ENCODE measurements at regions not wholly inside any gene's neighbourhood (a gene's known extent, or its start where the extent isn't known, plus 50 kb on each side); places are given as distances from the start of the nearest gene placed in this dataset.

DNA sequence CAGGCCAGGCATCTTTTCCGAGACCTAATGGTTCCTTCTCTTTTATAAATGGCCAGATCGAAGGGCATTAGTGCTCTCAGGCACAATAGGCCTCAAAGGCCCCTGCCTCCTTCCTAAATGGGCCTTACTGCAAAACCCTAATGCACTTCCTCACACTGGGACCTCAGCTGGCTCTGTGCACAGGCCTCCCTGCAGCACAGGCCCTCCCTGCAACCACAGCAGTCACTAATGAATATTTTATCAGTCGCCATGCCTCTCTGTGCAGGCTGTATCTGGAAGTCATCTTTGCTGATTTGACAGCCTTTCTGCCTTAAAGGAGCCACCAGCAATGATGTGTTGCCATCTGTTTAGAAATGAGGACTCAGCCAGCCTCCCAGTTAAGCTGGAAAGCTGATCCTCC, 54.9 kb upstream of the SDK1 start:
- TF ChIP-seq, protein P1, sequence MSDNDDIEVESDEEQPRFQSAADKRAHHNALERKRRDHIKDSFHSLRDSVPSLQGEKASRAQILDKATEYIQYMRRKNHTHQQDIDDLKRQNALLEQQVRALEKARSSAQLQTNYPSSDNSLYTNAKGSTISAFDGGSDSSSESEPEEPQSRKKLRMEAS (IDR thresholded peaks at IDR 0.05), result no peak
- no peak for TF ChIP-seq YY1 (IDR thresholded peaks at IDR 0.05; ENCODE audit: low read depth)
- TF ChIP-seq FOXM1 (IDR thresholded peaks at IDR 0.05; ENCODE audit: borderline replicate concordance, low read depth), result no peak
- TF ChIP-seq, protein P2, sequence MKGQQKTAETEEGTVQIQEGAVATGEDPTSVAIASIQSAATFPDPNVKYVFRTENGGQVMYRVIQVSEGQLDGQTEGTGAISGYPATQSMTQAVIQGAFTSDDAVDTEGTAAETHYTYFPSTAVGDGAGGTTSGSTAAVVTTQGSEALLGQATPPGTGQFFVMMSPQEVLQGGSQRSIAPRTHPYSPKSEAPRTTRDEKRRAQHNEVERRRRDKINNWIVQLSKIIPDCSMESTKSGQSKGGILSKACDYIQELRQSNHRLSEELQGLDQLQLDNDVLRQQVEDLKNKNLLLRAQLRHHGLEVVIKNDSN (IDR thresholded peaks at IDR 0.05), result no peak
- TF ChIP-seq TEAD4 (IDR thresholded peaks at IDR 0.05), result no peak
- TF ChIP-seq CEBPB (IDR thresholded peaks at IDR 0.05), result no peak
- no peak for TF ChIP-seq CREB1 (IDR thresholded peaks at IDR 0.05; ENCODE audit: low read depth)
- TF ChIP-seq TAF1 (IDR thresholded peaks at IDR 0.05; ENCODE audit: low read depth), result no peak
- no peak for TF ChIP-seq RAD21 (IDR thresholded peaks at IDR 0.05; ENCODE audit: low read depth)
- no peak for TF ChIP-seq NFIC (IDR thresholded peaks at IDR 0.05)
- TF ChIP-seq TCF12 (IDR thresholded peaks at IDR 0.05; ENCODE audit: low read depth), result no peak
- TF ChIP-seq EP300 (IDR thresholded peaks at IDR 0.05; ENCODE audit: borderline replicate concordance), result no peak
- TF ChIP-seq, protein P3, sequence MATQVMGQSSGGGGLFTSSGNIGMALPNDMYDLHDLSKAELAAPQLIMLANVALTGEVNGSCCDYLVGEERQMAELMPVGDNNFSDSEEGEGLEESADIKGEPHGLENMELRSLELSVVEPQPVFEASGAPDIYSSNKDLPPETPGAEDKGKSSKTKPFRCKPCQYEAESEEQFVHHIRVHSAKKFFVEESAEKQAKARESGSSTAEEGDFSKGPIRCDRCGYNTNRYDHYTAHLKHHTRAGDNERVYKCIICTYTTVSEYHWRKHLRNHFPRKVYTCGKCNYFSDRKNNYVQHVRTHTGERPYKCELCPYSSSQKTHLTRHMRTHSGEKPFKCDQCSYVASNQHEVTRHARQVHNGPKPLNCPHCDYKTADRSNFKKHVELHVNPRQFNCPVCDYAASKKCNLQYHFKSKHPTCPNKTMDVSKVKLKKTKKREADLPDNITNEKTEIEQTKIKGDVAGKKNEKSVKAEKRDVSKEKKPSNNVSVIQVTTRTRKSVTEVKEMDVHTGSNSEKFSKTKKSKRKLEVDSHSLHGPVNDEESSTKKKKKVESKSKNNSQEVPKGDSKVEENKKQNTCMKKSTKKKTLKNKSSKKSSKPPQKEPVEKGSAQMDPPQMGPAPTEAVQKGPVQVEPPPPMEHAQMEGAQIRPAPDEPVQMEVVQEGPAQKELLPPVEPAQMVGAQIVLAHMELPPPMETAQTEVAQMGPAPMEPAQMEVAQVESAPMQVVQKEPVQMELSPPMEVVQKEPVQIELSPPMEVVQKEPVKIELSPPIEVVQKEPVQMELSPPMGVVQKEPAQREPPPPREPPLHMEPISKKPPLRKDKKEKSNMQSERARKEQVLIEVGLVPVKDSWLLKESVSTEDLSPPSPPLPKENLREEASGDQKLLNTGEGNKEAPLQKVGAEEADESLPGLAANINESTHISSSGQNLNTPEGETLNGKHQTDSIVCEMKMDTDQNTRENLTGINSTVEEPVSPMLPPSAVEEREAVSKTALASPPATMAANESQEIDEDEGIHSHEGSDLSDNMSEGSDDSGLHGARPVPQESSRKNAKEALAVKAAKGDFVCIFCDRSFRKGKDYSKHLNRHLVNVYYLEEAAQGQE (IDR thresholded peaks at IDR 0.05; ENCODE audit: low read depth), result no peak
- TF ChIP-seq ZBTB7A (IDR thresholded peaks at IDR 0.05; ENCODE audit: low read depth), result no peak

DNA sequence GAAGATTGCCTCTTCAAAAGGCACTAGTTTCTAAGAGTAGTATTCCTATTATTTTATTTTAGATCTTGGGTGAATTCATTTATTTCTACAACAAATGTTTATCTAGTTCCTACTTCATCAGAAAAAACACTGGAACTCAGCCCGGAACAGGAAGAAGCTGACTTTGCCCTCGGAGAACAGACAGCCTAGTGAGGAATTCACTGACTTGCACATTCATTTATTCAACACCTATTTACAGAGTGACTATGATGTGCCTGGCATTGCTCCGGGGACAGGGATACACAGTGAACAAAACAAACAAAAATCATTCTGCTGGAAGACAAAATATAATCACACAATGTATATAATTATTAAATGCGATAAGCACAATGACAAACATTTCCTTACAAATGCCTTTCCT, 54.4 kb upstream of the SDK1 start:
- TF ChIP-seq TEAD4 (IDR thresholded peaks at IDR 0.05) (no peak), YY1 (IDR thresholded peaks at IDR 0.05; ENCODE audit: low read depth) (no peak), CEBPB (IDR thresholded peaks at IDR 0.05) (no peak), TCF12 (IDR thresholded peaks at IDR 0.05; ENCODE audit: low read depth) (no peak), EP300 (IDR thresholded peaks at IDR 0.05; ENCODE audit: borderline replicate concordance) (no peak), NFIC (IDR thresholded peaks at IDR 0.05) (no peak), RAD21 (IDR thresholded peaks at IDR 0.05; ENCODE audit: low read depth) (no peak), TAF1 (IDR thresholded peaks at IDR 0.05; ENCODE audit: low read depth) (no peak), EGR1 (IDR thresholded peaks at IDR 0.05) (no peak), ZBTB7A (IDR thresholded peaks at IDR 0.05; ENCODE audit: low read depth) (no peak), FOXM1 (IDR thresholded peaks at IDR 0.05; ENCODE audit: borderline replicate concordance, low read depth) (no peak)
- TF ChIP-seq, protein P2 (IDR thresholded peaks at IDR 0.05), result no peak
- TF ChIP-seq, protein P1 (IDR thresholded peaks at IDR 0.05), result no peak
- TF ChIP-seq, protein P3 (IDR thresholded peaks at IDR 0.05; ENCODE audit: low read depth), result no peak

DNA sequence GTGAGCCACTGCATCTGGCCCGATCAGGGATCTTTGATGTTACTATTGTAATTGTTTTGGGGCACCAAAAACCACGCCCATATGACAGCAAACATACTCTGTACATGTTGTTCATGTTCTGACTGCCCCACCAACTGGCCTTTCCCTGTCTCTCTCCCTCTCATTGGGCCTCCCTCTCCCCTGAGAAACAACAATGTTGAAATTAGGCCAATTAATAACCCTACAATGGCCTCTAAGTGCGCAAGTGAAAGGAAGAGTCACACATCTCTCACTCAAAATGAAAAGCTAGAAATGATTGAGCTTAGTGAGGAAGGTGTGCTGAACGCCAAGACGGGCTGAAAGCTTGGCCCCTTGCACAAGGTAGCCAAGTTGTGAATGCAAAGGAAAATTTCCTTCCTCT, 50.3 kb upstream of the SDK1 start:
- TF ChIP-seq NFIC (IDR thresholded peaks at IDR 0.05) (no peak), TAF1 (IDR thresholded peaks at IDR 0.05; ENCODE audit: low read depth) (no peak), TEAD4 (IDR thresholded peaks at IDR 0.05) (no peak), EGR1 (IDR thresholded peaks at IDR 0.05) (no peak), CREB1 (IDR thresholded peaks at IDR 0.05; ENCODE audit: low read depth) (no peak), RAD21 (IDR thresholded peaks at IDR 0.05; ENCODE audit: low read depth) (no peak), CEBPB (IDR thresholded peaks at IDR 0.05) (no peak), TCF12 (IDR thresholded peaks at IDR 0.05; ENCODE audit: low read depth) (no peak), YY1 (IDR thresholded peaks at IDR 0.05; ENCODE audit: low read depth) (no peak), ZBTB7A (IDR thresholded peaks at IDR 0.05; ENCODE audit: low read depth) (no peak), FOXM1 (IDR thresholded peaks at IDR 0.05; ENCODE audit: borderline replicate concordance, low read depth) (no peak), EP300 (IDR thresholded peaks at IDR 0.05; ENCODE audit: borderline replicate concordance) (no peak)
- TF ChIP-seq, protein P2 (IDR thresholded peaks at IDR 0.05), result no peak
- TF ChIP-seq, protein P3 (IDR thresholded peaks at IDR 0.05; ENCODE audit: low read depth), result no peak
- TF ChIP-seq, protein P1 (IDR thresholded peaks at IDR 0.05), result no peak
